Endothelial cell of umbilical vein (primary cell): ENCODE measurements at regions not wholly inside any gene's neighbourhood (a gene's known extent, or its start where the extent isn't known, plus 50 kb on each side); places are given as distances from the start of the nearest gene placed in this dataset.

Experiments used
- BruUV-seq: library from RNA; stranded (reverse); fragments of 400-500 nt; replicated peaks from 2 replicates; lab custom pipeline; 2021; lab: Mats Ljungman, UMichigan
- CTCF ChIA-PET: fragments of 300-600, 350-600 bp; sonication (Branson Sonifier 250); formaldehyde crosslinking; loops from one replicate; lab custom pipeline; 2021; ENCODE audit warnings: antibody characterized with exemption, inconsistent platforms; lab: Charles Lee
- POLR2A ChIA-PET: fragments of 300-600, 350-600 bp; sonication (Branson Sonifier 250); formaldehyde crosslinking; loops from one replicate; lab custom pipeline; 2021; ENCODE audit warnings: antibody characterized with exemption, inconsistent platforms; lab: Charles Lee
- DNase-seq: peaks from one replicate; pipeline ENCODE4 v3.0.0-alpha.2; 2011; ENCODE audit warnings: low read depth, low spot score
- FAIRE-seq: peaks from 2 replicates; lab custom pipeline; 2011; peaks lifted over from hg19 to GRCh38; lab: Jason Lieb, UNC
- H2AFZ ChIP-seq: 2 replicates; pipeline ENCODE4 v1.6.0; 2012; ENCODE audit warnings: low read depth, low read length, control low read depth, inconsistent platforms
- H3K27ac ChIP-seq: 2 replicates; pipeline ENCODE4 v1.5.1; 2011; ENCODE audit warnings: low read depth, mild to moderate bottlenecking, control low read depth, low read length, moderate library complexity; ENCODE audit not compliant: insufficient read depth
- H3K27me3 ChIP-seq, 2 experiments: 2 replicates each; pipeline versions ENCODE4 v1.6.0 to v1.6.1; 2011; ENCODE audit warnings: low read length in 2 of 2, mixed read lengths in 1 of 2; ENCODE audit not compliant: control insufficient read depth in 2 of 2, insufficient read depth in 2 of 2
- H3K36me3 ChIP-seq, 2 experiments: 2 replicates in 1 of 2; 3 replicates in 1 of 2; pipeline ENCODE4 v1.5.1; 2011; ENCODE audit warnings: low read length in 2 of 2, mild to moderate bottlenecking in 1 of 2, moderate library complexity in 1 of 2; ENCODE audit not compliant: control insufficient read depth in 2 of 2, insufficient read depth in 2 of 2; ENCODE audit errors: extremely low read depth in 1 of 2
- H3K4me1 ChIP-seq: 3 replicates; pipeline ENCODE4 v1.5.1; 2011; ENCODE audit warnings: mild to moderate bottlenecking, low read length; ENCODE audit not compliant: control insufficient read depth, insufficient read depth; ENCODE audit errors: extremely low read depth
- H3K4me2 ChIP-seq: 2 replicates; pipeline ENCODE4 v1.6.1; 2011; ENCODE audit warnings: low read length, control low read depth, mixed read lengths; ENCODE audit not compliant: insufficient read depth
- H3K4me3 ChIP-seq, 3 experiments: fragments of 200-600 bp in 1 of 3; sonication (generic), shearing (Covaris generic) in 1 of 3; replicated peaks in 1 of 3; 2 replicates each; pipeline ENCODE4 v1.5.1; 2011 to 2016; ENCODE audit warnings: control low read depth in 3 of 3, low read length in 3 of 3, mild to moderate bottlenecking in 2 of 3, inconsistent platforms in 1 of 3, low read depth in 1 of 3, moderate library complexity in 1 of 3; ENCODE audit not compliant: insufficient read depth in 1 of 3
- H3K79me2 ChIP-seq: 2 replicates; pipeline ENCODE4 v1.6.0; 2012; ENCODE audit warnings: low read length, inconsistent platforms; ENCODE audit not compliant: control insufficient read depth, insufficient read depth
- H3K9ac ChIP-seq: replicated peaks from 2 replicates; pipeline ENCODE3; 2011; ENCODE audit warnings: low read length, control low read depth; ENCODE audit not compliant: insufficient read depth; ENCODE audit errors: extremely low read depth
- H3K9me1 ChIP-seq: replicated peaks from 3 replicates; pipeline ENCODE4 v1.6.0; 2011; ENCODE audit warnings: mild to moderate bottlenecking, low read length; ENCODE audit not compliant: control insufficient read depth, insufficient read depth; ENCODE audit errors: extremely low read depth
- H3K9me3 ChIP-seq: replicated peaks from 2 replicates; pipeline ENCODE4 v1.5.1; 2012; ENCODE audit warnings: low read length, inconsistent platforms; ENCODE audit not compliant: control insufficient read depth, insufficient read depth
- H4K20me1 ChIP-seq: replicated peaks from 2 replicates; pipeline ENCODE3; 2011; ENCODE audit warnings: mild to moderate bottlenecking, low read length; ENCODE audit not compliant: control insufficient read depth, insufficient read depth; ENCODE audit errors: extremely low read depth
- CTCF ChIP-seq, 2 donors: IDR thresholded peaks; 1 replicate in 1 of 2; 2 replicates in 1 of 2; pipeline ENCODE4 v1.5.1; 2011; ENCODE audit warnings: low read length in 2 of 2, mild to moderate bottlenecking in 2 of 2, moderate library complexity in 2 of 2, control low read depth in 1 of 2, inconsistent platforms in 1 of 2, low read depth in 1 of 2; ENCODE audit not compliant: insufficient read depth in 1 of 2; ENCODE audit errors: extremely low read depth in 1 of 2
- EZH2 ChIP-seq: IDR thresholded peaks from 2 replicates; pipeline ENCODE4 v1.6.1; 2012; ENCODE audit warnings: borderline replicate concordance, low read depth, mild to moderate bottlenecking, moderate library complexity, low read length, inconsistent platforms; ENCODE audit not compliant: severe bottlenecking
- FOS ChIP-seq: IDR thresholded peaks from 2 replicates; pipeline ENCODE4 v1.6.1; 2011; ENCODE audit warnings: mild to moderate bottlenecking, low read length, moderate library complexity, borderline replicate concordance; ENCODE audit not compliant: insufficient read depth
- GATA2 ChIP-seq: IDR thresholded peaks from 2 replicates; pipeline ENCODE4 v1.7.0; 2011; ENCODE audit warnings: low read depth, mild to moderate bottlenecking, moderate library complexity, mixed read lengths, low read length; ENCODE audit not compliant: insufficient read length, insufficient read depth
- JUN ChIP-seq: IDR thresholded peaks from 2 replicates; pipeline ENCODE4 v1.6.1; 2011; ENCODE audit warnings: borderline replicate concordance, low read depth; ENCODE audit not compliant: insufficient read length, insufficient read depth
- MAX ChIP-seq: IDR thresholded peaks from 2 replicates; pipeline ENCODE4 v1.6.1; 2011; ENCODE audit not compliant: insufficient read depth, insufficient read length
- MYC ChIP-seq: IDR thresholded peaks from one replicate; pipeline ENCODE4 v1.6.1; 2011; ENCODE audit warnings: mild to moderate bottlenecking, low read depth, low read length
- POLR2A ChIP-seq: IDR thresholded peaks from 2 replicates; pipeline ENCODE4 v1.6.1; 2012; ENCODE audit warnings: low read depth, mild to moderate bottlenecking, control low read depth, low read length
- POLR2AphosphoS5 ChIP-seq: IDR thresholded peaks from 2 replicates; pipeline ENCODE4 v1.6.1; 2012; ENCODE audit warnings: low read depth, mild to moderate bottlenecking, control low read depth, low read length, moderate library complexity; ENCODE audit not compliant: insufficient read depth
- dilution Hi-C: fragments of 300-500 bp; cut with MboI; formaldehyde crosslinking; loops from one replicate; pipeline ENCODE4 v1.15.0; 2019; ENCODE audit warnings: low sequenced_read_pairs; ENCODE audit not compliant: extremely low pct_ligation_motif_present
- intact Hi-C: fragments of 100-400 bp; cut with micrococcal nuclease; formaldehyde crosslinking; loops from one replicate; pipeline ENCODE4 v1.10.0; 2022

- no peaks in the 10 kb centered on the region for H3K36me3 ChIP-seq
- no peak overlapping the region for H3K27ac ChIP-seq
- intact Hi-C loops = no loop called here
- FAIRE-seq = no peak
- no peaks in the 10 kb centered on the region for H3K27me3 ChIP-seq
- dilution Hi-C loops = no loop called here
- no peaks in the 10 kb centered on the region for H3K79me2 ChIP-seq
- TF ChIP-seq FOS (no peak), EZH2 (no peak), MAX (no peak), JUN (no peak), MYC (no peak), POLR2AphosphoS5 (no peak), GATA2 (no peak), POLR2A (no peak), CTCF (IDR thresholded peaks at IDR 0.05; ENCODE audit: extremely low read depth in 1 of 2, insufficient read depth in 1 of 2, low read depth in 1 of 2, low read length in 2 of 2) (no peak)
- no peak overlapping the region for H3K9ac ChIP-seq
- no peak for DNase-seq
- no peak overlapping the region for H3K4me3 ChIP-seq
- no peak overlapping the region for H3K4me2 ChIP-seq
- H4K20me1 ChIP-seq = no peaks in the 10 kb centered on the region
- POLR2A ChIA-PET = no interaction called here
- no peaks in the 10 kb centered on the region for H3K4me1 ChIP-seq
- no TSS peak for BruUV-seq
- H3K9me1 ChIP-seq = no peaks in the 10 kb centered on the region
- CTCF ChIA-PET = no interaction called here
- H3K9me3 ChIP-seq = no peaks in the 10 kb centered on the region
- H2AFZ ChIP-seq = no peak overlapping the region
These were observed 448.2 kb downstream of the SEMA3D start for GRCh38 chr7:84738583-84739150.
